GM23338 (cell line): ENCODE measurements at regions not wholly inside any gene's neighbourhood (a gene's known extent, or its start where the extent isn't known, plus 50 kb on each side); places are given as distances from the start of the nearest gene placed in this dataset.
"Not testable (repeated sequence)": the region's sequence is repeated elsewhere in the genome, so short reads cannot be mapped to it uniquely, and the experiment has no call there.

Experiments used
- ATAC-seq: fragments of 200-7000 bp; cut with Tn5 transposase; 3 replicates; pipeline ENCODE4 v1.9.1; 2020
- DNase-seq: peaks from one replicate; pipeline ENCODE4 v3.0.0-alpha.2; 2015; ENCODE audit warnings: low spot score
- H2AFZ ChIP-seq: fragments of 200-600 bp; sonication (generic); 2 replicates; pipeline ENCODE4 v1.8.0; 2016; ENCODE audit warnings: antibody characterized with exemption, mild to moderate bottlenecking, moderate library complexity
- H3F3A ChIP-seq: fragments of 200-600 bp; sonication (generic); replicated peaks from 2 replicates; pipeline ENCODE4 v1.8.0; 2017; ENCODE audit warnings: antibody characterized with exemption, mixed run types, low read depth
- H3K27ac ChIP-seq: fragments of 200-600 bp; sonication (generic); 2 replicates; pipeline ENCODE4 v1.6.1; 2016; ENCODE audit warnings: low read depth
- H3K27me3 ChIP-seq: fragments of 200-600 bp; sonication (generic); 2 replicates; pipeline ENCODE4 v1.8.0; 2016; ENCODE audit warnings: mild to moderate bottlenecking, mixed run types, moderate library complexity; ENCODE audit not compliant: insufficient read depth
- H3K36me3 ChIP-seq: fragments of 200-600 bp; sonication (generic); 2 replicates; pipeline ENCODE4 v1.8.0; 2016; ENCODE audit warnings: mild to moderate bottlenecking; ENCODE audit not compliant: insufficient read depth
- H3K4me1 ChIP-seq: fragments of 200-600 bp; sonication (generic); 2 replicates; pipeline ENCODE4 v1.8.0; 2016; ENCODE audit warnings: mild to moderate bottlenecking, moderate library complexity; ENCODE audit not compliant: insufficient read depth
- H3K4me2 ChIP-seq: fragments of 200-600 bp; sonication (generic); 2 replicates; pipeline ENCODE4 v1.7.1; 2017; ENCODE audit warnings: mixed run types
- H3K4me3 ChIP-seq: fragments of 200-600 bp; sonication (generic); 2 replicates; pipeline ENCODE4 v1.6.1; 2016; ENCODE audit warnings: mixed run types
- H3K79me2 ChIP-seq: fragments of 200-600 bp; sonication (generic); replicated peaks from 2 replicates; pipeline ENCODE4 v1.8.0; 2017; ENCODE audit warnings: mild to moderate bottlenecking; ENCODE audit not compliant: insufficient read depth
- H3K9me2 ChIP-seq: fragments of 200-600 bp; sonication (generic); 2 replicates; pipeline ENCODE4 v1.8.0; 2017; ENCODE audit not compliant: insufficient read depth
- H4K20me1 ChIP-seq: fragments of 200-600 bp; sonication (generic); replicated peaks from 2 replicates; pipeline ENCODE4 v1.8.0; 2017; ENCODE audit warnings: mild to moderate bottlenecking; ENCODE audit not compliant: insufficient read depth
- H3K27ac Mint-ChIP-seq: 2 replicates; pipeline ENCODE4 v1.8.0; 2020; ENCODE audit warnings: inconsistent platforms, mild to moderate bottlenecking, moderate library complexity, mixed read lengths
- H3K27me3 Mint-ChIP-seq: 3 replicates; pipeline ENCODE4 v1.8.0; 2022; ENCODE audit warnings: low read depth, mild to moderate bottlenecking, moderate library complexity, mixed read lengths, inconsistent platforms; ENCODE audit not compliant: insufficient read depth, poor library complexity
- H3K36me3 Mint-ChIP-seq: 3 replicates; pipeline ENCODE4 v1.8.0; 2021; ENCODE audit warnings: low read depth, mild to moderate bottlenecking, inconsistent platforms, moderate library complexity, mixed read lengths
- H3K4me1 Mint-ChIP-seq: 3 replicates; pipeline ENCODE4 v1.8.0; 2020; ENCODE audit warnings: mild to moderate bottlenecking, inconsistent platforms, mixed read lengths
- H3K4me3 Mint-ChIP-seq: 3 replicates; pipeline ENCODE4 v1.8.0; 2021; ENCODE audit warnings: moderate library complexity, mild to moderate bottlenecking, inconsistent platforms, mixed read lengths
- H3K9me3 Mint-ChIP-seq: 3 replicates; pipeline ENCODE4 v1.8.0; 2020; ENCODE audit warnings: moderate library complexity, mild to moderate bottlenecking, inconsistent platforms, mixed read lengths
- ETS1 ChIP-seq: IDR thresholded peaks from 2 replicates; pipeline ENCODE4 v1.6.1; 2016; ENCODE audit warnings: antibody characterized with exemption
- EZH2 ChIP-seq: fragments of 200-600 bp; sonication (generic); IDR thresholded peaks from one replicate; pipeline ENCODE4 v1.8.0; 2017; ENCODE audit warnings: antibody characterized with exemption, mild to moderate bottlenecking, low read depth; ENCODE audit not compliant: unreplicated experiment
- EZH2phosphoT487 ChIP-seq: fragments of 200-600 bp; sonication (generic); IDR thresholded peaks from one replicate; pipeline ENCODE4 v1.8.1; 2018; ENCODE audit warnings: antibody characterized with exemption; ENCODE audit not compliant: unreplicated experiment
- POLR2AphosphoS5 ChIP-seq: IDR thresholded peaks from 2 replicates; pipeline ENCODE4 v1.6.1; 2016; ENCODE audit warnings: antibody characterized with exemption, low read depth
- STAT1 ChIP-seq: IDR thresholded peaks from one replicate; pipeline ENCODE4 v1.6.1; 2016; ENCODE audit warnings: antibody characterized with exemption; ENCODE audit not compliant: unreplicated experiment
- ZNF331 ChIP-seq: fragments of 250-450 bp; sonication (Bioruptor Pico); IDR thresholded peaks from 2 replicates; pipeline ENCODE4 v1.5.0; 2020; ENCODE audit warnings: low read depth, mild to moderate bottlenecking, moderate library complexity
- ZNF462 ChIP-seq: fragments of 250-450 bp; sonication (Bioruptor Pico); IDR thresholded peaks from 2 replicates; pipeline ENCODE4 v1.5.0; 2020; ENCODE audit warnings: mild to moderate bottlenecking, moderate library complexity

- Histone ChIP-seq H3K36me3 (peaks cover 5% of the 10 kb centered on the region), H3F3A (no peaks in the 10 kb centered on the region), H3K9me2 (0 out of 2 replicates have a peak, but pooled peaks cover 4% of the 10 kb centered on the region), H3K4me2 (no peak overlapping the region), H3K27me3 (no peaks in the 10 kb centered on the region), H3K79me2 (no peaks in the 10 kb centered on the region), H3K27ac (no peak overlapping the region), H2AFZ (no peak overlapping the region), H3K4me3 (no peak overlapping the region), H4K20me1 (no peaks in the 10 kb centered on the region), H3K4me1 (no peaks in the 10 kb centered on the region)
- ATAC-seq: no peak
- no peak for DNase-seq
- TF ChIP-seq ETS1: no peak
- no peak for TF ChIP-seq EZH2
- TF ChIP-seq ZNF331 (CRISPR knock-in tag): no peak
- H3K9me3 Mint-ChIP-seq: peaks cover 52% of the 10 kb centered on the region
- peaks cover 11% of the 10 kb centered on the region for H3K27me3 Mint-ChIP-seq
- no peaks in the 10 kb centered on the region for H3K4me1 Mint-ChIP-seq
- no peak overlapping the region for H3K27ac Mint-ChIP-seq
- H3K36me3 Mint-ChIP-seq: peaks cover 43% of the 10 kb centered on the region
- no peak overlapping the region for H3K4me3 Mint-ChIP-seq
These were observed 63.6 kb upstream of the AGR3 start for GRCh38 chr7:16945372-16945771.

- peaks cover 41% of the 10 kb centered on the region for H3K9me3 Mint-ChIP-seq
- H3F3A ChIP-seq, H3K9me2 ChIP-seq, DNase-seq, H3K27ac ChIP-seq, H3K4me2 ChIP-seq, ATAC-seq, H3K79me2 ChIP-seq, H4K20me1 ChIP-seq, H3K36me3 ChIP-seq, H3K4me3 Mint-ChIP-seq, H2AFZ ChIP-seq, H3K4me3 ChIP-seq, H3K27me3 ChIP-seq, H3K4me1 ChIP-seq, H3K4me1 Mint-ChIP-seq, H3K27ac Mint-ChIP-seq, H3K27me3 Mint-ChIP-seq: not testable (repeated sequence)
- peaks cover 37% of the 10 kb centered on the region for H3K36me3 Mint-ChIP-seq
These were observed 66.3 kb upstream of the AGR3 start for GRCh38 chr7:16948110-16948509.

GRCh38 chr7:16951483-16952080, 69.8 kb upstream of the AGR3 start:
- peaks cover 2% of the 10 kb centered on the region for H3K27me3 Mint-ChIP-seq
- Histone ChIP-seq H2AFZ (0 out of 2 replicates have a peak overlapping the region, but pooled peaks have one; percentile 9), H3K4me2 (no peak overlapping the region), H3K9me2 (no peaks in the 10 kb centered on the region), H3K4me3 (no peak overlapping the region), H3K36me3 (no peaks in the 10 kb centered on the region; the same call in none of the 2 replicates), H3F3A (no peaks in the 10 kb centered on the region), H3K27me3 (no peaks in the 10 kb centered on the region), H4K20me1 (no peaks in the 10 kb centered on the region), H3K79me2 (no peaks in the 10 kb centered on the region), H3K27ac (no peak overlapping the region), H3K4me1 (no peaks in the 10 kb centered on the region)
- no peak for TF ChIP-seq ZNF462
- TF ChIP-seq STAT1: no peak
- TF ChIP-seq POLR2AphosphoS5: no peak
- no peak for TF ChIP-seq EZH2phosphoT487
- peaks cover 25% of the 10 kb centered on the region for H3K36me3 Mint-ChIP-seq
- DNase-seq (no peak), ATAC-seq (no peak)
- no peaks in the 10 kb centered on the region for H3K4me1 Mint-ChIP-seq
- no peak overlapping the region; the same call in 1 of the 2 replicates for H3K27ac Mint-ChIP-seq
- H3K9me3 Mint-ChIP-seq: peaks cover 26% of the 10 kb centered on the region
- H3K4me3 Mint-ChIP-seq: no peak overlapping the region
